ENCODE measurements at regions not wholly inside any gene's neighbourhood (a gene's known extent, or its start where the extent isn't known, plus 50 kb on each side); places are given as distances from the start of the nearest gene placed in this dataset.
A peak's percentile ranks its signal among the peaks of the same experiment; 100 is the strongest.
"Not testable (repeated sequence)": the region's sequence is repeated elsewhere in the genome, so short reads cannot be mapped to it uniquely, and the experiment has no call there.

- no peak overlapping the region for H3K27ac ChIP-seq
- 39 to 66% (median 58%) methylated on average over 12 of the region's 12 CpGs for WGBS, 5 donors
- no peak overlapping the region for H3K4me3 ChIP-seq
- no peaks in the 10 kb centered on the region for H3K36me3 ChIP-seq
- TF ChIP-seq POLR2A (IDR thresholded peaks at IDR 0.05) (no peak), POLR2AphosphoS5 (IDR thresholded peaks at IDR 0.05) (no peak), CTCF (IDR thresholded peaks at IDR 0.05) (no peak), EP300 (IDR thresholded peaks at IDR 0.05) (no peak)
- peaks cover 0 to 22% (median 18%) of the 10 kb centered on the region in 4 donors for H3K9me3 ChIP-seq
- intact Hi-C loops (cut with DNase I; ENCODE audit: low total_unique reads) = no loop called here
- peak in 1 of 2 donors; percentile 68 for DNase-seq
- no peaks in the 10 kb centered on the region for H3K4me1 ChIP-seq
- peaks cover 0 to 10% (median 0%) of the 10 kb centered on the region in 3 donors for H3K27me3 ChIP-seq
Measured at GRCh38 chr20:61099806-61100205, 152.3 kb upstream of the CDH4 start.

DNA sequence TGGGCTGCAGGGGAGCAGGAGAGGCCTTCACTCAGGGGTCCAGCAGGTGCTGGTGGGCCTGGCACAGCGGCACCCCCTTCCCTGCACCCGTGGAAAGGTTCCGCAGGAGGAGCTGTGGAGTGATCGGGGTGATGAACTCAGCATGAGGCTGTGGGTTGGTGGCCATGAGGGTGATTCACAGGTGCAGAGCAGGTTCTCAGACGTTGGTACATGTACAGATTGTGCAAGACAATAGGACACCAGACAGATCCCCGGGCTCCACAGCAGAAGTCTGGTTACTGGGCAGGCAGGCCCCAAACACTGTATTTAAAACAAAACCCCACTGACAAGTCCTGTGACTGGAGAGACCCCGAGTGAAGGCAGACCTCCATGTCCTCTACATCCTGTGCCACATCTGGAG, 151.6 kb upstream of the CDH4 start:
- Histone ChIP-seq H3K36me3 (no peaks in the 10 kb centered on the region), H3K27ac (no peak overlapping the region), H3K27me3 (peaks cover 0 to 16% (median 0%) of the 10 kb centered on the region in 3 donors), H3K9me3 (peaks cover 0 to 19% (median 11%) of the 10 kb centered on the region in 4 donors), H3K4me3 (no peak overlapping the region), H3K4me1 (no peaks in the 10 kb centered on the region)
- no peak for DNase-seq
- intact Hi-C loops (cut with DNase I; ENCODE audit: low total_unique reads) = no loop called here
- WGBS, 5 donors = 66 to 78% (median 75%) methylated on average over 5 to 7 of the region's 7 CpGs
- TF ChIP-seq CTCF (IDR thresholded peaks at IDR 0.05) = no peak
- no peak for TF ChIP-seq EP300 (IDR thresholded peaks at IDR 0.05)
- no peak for TF ChIP-seq POLR2AphosphoS5 (IDR thresholded peaks at IDR 0.05)
- TF ChIP-seq POLR2A (IDR thresholded peaks at IDR 0.05) = no peak

DNA sequence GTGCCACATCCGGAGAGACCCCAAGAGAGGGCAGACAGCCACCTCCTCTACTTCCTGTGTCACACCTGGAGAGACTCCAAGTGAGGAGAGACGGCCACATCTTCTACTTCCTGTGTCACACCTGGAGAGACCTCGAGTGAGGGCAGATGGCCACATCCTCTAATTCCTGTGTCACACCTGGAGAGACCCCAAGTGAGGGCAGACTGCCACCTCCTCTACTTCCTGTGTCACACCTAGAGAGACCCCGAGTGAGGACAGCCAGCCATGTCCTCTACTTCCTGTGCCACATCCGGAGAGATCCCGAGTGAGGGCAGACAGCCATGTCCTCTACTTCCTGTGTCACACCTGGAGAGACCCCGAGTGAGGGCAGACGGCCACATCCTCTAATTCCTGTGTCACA, 150.7 kb upstream of the CDH4 start:
- Histone ChIP-seq H3K9me3 (peaks cover 0 to 10% (median 4%) of the 10 kb centered on the region in 4 donors), H3K27me3 (peaks cover 0 to 19% (median 0%) of the 10 kb centered on the region in 3 donors)
- H3K27ac ChIP-seq; intact Hi-C loops (cut with DNase I; ENCODE audit: low total_unique reads); H3K4me1 ChIP-seq; H3K4me3 ChIP-seq; H3K36me3 ChIP-seq; DNase-seq: not testable (repeated sequence)
- 55 to 76% (median 71%) methylated on average over 6 to 8 of the region's 8 CpGs for WGBS, 5 donors

GRCh38 chr20:61104232-61104631, 147.8 kb upstream of the CDH4 start:
- Histone ChIP-seq H3K4me1 (no peaks in the 10 kb centered on the region), H3K36me3 (no peaks in the 10 kb centered on the region), H3K27me3 (peaks cover 0 to 15% (median 0%) of the 10 kb centered on the region in 3 donors), H3K27ac (no peak overlapping the region), H3K9me3 (no peaks in the 10 kb centered on the region), H3K4me3 (no peak overlapping the region)
- TF ChIP-seq POLR2AphosphoS5 (IDR thresholded peaks at IDR 0.05) (no peak), CTCF (IDR thresholded peaks at IDR 0.05) (no peak), POLR2A (IDR thresholded peaks at IDR 0.05) (no peak), EP300 (IDR thresholded peaks at IDR 0.05) (no peak)
- intact Hi-C loops (cut with DNase I; ENCODE audit: low total_unique reads) = no loop called here
- 82 to 93% (median 85%) methylated on average over 5 of the region's 5 CpGs for WGBS, 5 donors
- no peak for DNase-seq

DNA sequence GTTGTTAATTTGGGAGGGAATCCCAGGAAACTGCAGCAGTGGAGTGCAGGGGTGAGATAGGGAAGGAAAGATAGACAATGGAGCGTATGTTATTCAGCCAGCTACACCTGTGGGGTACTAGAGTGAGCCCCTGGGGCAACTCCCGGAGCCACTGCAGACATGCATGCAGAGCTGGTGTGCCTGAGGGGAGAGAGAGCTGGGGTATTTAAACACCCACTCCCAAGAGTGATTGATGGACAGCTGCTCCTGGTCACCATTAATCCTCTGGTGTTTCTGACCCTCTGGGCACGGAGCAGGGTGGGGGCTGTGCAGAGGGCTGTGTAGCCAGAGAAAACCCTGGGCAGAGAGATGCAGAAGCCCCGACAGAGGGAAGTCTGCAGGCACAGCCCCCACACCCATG, 146.7 kb upstream of the CDH4 start:
- Histone ChIP-seq H3K27ac (no peak overlapping the region), H3K36me3 (no peaks in the 10 kb centered on the region), H3K9me3 (no peaks in the 10 kb centered on the region), H3K4me1 (no peaks in the 10 kb centered on the region), H3K27me3 (peaks cover 0 to 9% (median 0%) of the 10 kb centered on the region in 3 donors), H3K4me3 (no peak overlapping the region)
- DNase-seq = no peak
- WGBS, 5 donors = 58 to 64% (median 60%) methylated on average over 4 of the region's 4 CpGs
- intact Hi-C loops (cut with DNase I; ENCODE audit: low total_unique reads) = no loop called here
- TF ChIP-seq POLR2A (IDR thresholded peaks at IDR 0.05) = no peak
- TF ChIP-seq EP300 (IDR thresholded peaks at IDR 0.05) = no peak
- no peak for TF ChIP-seq POLR2AphosphoS5 (IDR thresholded peaks at IDR 0.05)
- no peak for TF ChIP-seq CTCF (IDR thresholded peaks at IDR 0.05)

Data from stomach (tissue), 8 donors.